IPS-18c (cell line): ENCODE measurements at regions not wholly inside any gene's neighbourhood (a gene's known extent, or its start where the extent isn't known, plus 50 kb on each side); places are given as distances from the start of the nearest gene placed in this dataset.
"Not testable (repeated sequence)": the region's sequence is repeated elsewhere in the genome, so short reads cannot be mapped to it uniquely, and the experiment has no call there.

Experiments used
- H3K4me3 ChIP-seq: 2 replicates; pipeline ENCODE4 v1.7.0; 2013; ENCODE audit warnings: low read depth, mild to moderate bottlenecking, low read length, moderate library complexity; ENCODE audit not compliant: insufficient read depth
- H3K9me3 ChIP-seq: one replicate; pipeline ENCODE4 v1.6.1; 2013; ENCODE audit warnings: mild to moderate bottlenecking, low read length, moderate library complexity; ENCODE audit not compliant: control insufficient read depth, insufficient read depth

DNA sequence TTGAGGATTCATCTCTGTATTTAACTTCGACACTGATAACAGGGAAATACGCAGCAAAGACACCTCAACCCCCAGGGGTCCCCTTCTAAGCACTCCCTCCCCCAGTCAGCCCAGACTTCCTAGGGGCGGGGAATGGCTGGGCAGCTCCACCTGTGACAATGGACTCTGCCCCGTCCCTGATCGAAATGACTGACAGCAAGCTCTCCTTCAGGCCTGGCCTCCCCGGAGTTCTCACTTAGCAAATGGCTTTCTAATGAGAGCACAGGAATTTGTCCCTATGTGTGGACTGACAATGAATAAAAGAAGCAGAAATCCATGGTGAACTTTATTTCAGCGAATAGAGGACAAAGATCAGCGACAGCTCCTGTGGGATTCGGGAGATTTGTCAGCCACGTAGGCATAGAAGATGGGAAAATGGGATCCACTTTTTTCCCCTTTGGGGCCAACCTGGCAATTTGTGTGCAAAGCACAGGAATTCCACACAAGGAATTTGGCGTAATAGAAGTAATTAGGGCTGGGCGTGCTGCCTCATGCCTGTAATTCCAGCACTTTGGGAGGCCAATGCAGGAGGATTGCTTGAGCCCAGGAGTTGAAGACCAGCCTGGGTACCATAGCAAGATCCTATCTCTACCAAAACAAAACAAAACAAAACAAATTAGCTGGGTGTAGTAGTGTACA is 63.8 kb downstream of the TNFAIP2 start:
- H3K4me3 ChIP-seq: no peak overlapping the region
- H3K9me3 ChIP-seq: peaks cover 2% of the 10 kb centered on the region

DNA sequence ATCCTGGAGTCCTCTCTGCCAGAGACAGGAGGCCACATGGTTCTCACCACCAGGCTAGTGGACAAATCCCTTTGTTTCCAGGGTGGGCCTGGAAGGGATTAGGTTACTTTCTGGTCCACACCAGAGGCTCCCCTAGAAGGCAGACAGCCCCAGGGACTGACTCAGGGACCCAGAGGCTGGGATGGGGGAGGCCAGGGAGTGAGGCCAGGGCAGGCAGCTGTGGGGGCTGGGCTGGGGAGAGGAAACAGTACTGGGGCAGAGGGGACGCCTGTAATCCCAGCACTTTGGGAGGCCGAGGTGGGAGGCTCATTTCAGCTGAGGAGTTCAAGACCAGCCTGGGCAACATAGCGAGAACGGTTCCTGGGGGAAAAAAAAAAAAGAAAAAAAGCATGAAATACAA is 64.7 kb downstream of the TNFAIP2 start:
- H3K4me3 ChIP-seq: no peak overlapping the region

DNA sequence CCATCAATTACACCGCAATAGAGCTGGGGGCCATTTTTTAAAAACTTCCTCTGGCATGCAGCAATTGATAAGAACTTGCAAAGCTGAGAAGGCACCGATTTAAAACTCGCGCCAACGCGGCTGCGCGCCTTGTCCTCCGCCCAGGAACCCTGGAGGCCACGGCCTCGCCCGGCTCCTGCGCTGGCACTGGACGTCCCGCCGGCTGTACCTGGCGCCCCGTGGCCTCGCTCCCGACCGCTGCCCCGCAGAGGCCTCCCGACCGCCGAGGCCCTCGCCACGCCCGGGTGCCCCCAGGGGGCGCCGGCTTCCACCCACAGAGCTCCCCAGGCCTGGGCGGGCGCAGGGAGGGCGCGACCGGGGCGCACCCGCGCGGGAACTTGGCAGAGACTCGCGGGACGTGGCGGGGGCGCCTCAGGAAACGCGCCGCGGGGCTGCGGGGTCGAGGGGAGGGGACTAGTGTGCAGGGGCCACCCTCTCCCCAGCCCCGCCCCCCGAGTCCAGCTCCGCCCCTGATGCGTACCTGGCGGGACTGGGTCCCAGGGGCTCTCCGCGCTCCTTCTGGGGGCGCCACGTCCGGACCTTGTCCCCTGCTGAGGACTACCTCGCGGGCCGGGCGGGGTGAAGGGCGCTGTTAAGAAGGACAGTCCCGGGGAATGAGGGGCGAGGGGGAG is 65.7 kb downstream of the TNFAIP2 start:
- Histone ChIP-seq H3K9me3 (peaks cover 2% of the 10 kb centered on the region), H3K4me3 (peak overlapping the region; percentile 67)

More for the DNA sequence above, 64.7 kb downstream of the TNFAIP2 start:
- peaks cover 2% of the 10 kb centered on the region for H3K9me3 ChIP-seq

DNA sequence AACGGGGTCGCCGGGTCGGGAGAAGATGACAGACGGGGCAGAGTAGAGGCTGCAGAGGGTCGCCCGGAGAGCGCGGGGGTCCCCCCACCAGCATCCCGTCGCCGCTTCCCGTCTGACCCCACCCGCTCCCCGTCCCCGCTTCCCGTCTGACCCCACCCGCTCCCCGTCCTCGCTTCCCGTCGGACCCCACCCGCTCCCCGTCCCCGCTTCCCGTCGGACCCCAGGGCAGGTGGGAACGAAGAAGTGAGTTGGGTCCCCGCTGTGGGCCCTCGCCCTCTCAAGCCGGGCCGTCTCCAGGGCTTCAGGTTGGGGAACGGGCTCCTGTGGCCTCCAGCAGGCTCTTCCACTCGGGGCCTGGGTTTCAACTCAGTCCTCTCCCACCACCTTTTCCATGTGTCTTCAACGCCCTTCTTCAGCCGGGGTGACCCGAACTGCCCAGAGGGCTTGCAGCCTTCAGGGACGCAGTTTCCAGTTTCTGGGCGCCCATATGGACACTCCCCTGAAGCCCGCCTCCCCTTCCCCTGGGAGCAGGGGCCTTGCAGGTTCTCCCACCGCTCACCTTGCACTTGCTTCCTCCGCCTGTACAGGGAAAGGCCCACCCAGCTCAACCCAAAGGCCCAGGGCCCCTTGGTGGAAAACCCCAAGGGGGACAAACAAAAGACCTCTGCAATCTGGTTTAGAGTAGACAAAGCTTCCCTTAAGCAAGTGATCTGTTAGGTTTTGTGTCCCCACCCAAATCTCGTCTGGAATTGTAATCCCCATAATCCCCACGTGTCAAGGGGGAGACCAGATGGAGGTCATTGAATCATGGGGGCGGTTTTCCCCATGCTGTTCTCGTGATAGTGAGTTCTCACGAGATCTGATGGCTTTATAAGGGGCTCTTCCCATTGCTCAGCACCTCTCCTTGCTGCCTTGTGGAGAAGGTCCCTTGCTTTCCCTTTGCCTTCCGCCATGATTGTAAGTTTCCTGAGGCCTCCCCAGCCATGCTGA is 66.5 kb downstream of the TNFAIP2 start:
- H3K4me3 ChIP-seq: peak overlapping the region; percentile 67

DNA sequence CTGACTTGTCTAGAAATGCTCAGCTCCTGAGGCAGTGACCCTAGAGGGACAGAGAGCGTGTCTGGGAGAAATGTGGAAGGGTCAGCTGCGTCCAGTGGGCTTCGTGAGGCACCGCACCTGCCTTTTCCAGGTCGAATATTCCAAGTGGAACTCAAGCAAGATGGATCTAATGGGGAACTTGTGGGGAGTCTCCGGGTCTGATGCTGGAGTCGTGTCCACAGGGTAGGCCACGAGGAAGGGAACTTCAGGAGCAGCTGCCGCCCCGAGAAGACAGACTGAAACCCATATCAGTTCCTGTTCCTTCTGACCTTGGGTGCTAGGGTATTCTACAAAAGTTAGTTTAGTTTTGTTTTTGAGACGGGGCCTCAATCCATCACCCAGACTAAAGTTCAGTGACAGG is 67.5 kb downstream of the TNFAIP2 start:
- Histone ChIP-seq H3K9me3 (peaks cover 2% of the 10 kb centered on the region), H3K4me3 (no peak overlapping the region)

More for the DNA sequence above, 66.5 kb downstream of the TNFAIP2 start:
- peaks cover 2% of the 10 kb centered on the region for H3K9me3 ChIP-seq

DNA sequence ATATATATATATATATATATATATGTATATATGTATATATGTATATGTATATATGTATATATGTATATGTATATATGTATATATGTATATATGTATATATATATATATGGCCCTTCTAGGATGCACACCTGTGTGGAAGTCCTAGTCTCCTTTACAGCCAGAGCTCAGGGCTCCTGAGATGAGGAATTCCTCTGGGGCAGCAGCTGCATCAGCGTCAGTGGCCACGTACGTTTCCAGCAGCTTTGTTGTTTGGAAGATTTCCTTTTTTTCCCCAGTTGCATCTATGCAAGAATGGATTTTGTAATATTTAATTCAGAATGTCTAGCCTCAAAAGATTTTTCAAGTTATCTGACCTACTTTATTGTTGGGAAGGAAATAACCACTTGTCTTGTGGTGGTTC is 68.6 kb downstream of the TNFAIP2 start:
- Histone ChIP-seq H3K9me3 (peaks cover 2% of the 10 kb centered on the region), H3K4me3 (no peak overlapping the region)

DNA sequence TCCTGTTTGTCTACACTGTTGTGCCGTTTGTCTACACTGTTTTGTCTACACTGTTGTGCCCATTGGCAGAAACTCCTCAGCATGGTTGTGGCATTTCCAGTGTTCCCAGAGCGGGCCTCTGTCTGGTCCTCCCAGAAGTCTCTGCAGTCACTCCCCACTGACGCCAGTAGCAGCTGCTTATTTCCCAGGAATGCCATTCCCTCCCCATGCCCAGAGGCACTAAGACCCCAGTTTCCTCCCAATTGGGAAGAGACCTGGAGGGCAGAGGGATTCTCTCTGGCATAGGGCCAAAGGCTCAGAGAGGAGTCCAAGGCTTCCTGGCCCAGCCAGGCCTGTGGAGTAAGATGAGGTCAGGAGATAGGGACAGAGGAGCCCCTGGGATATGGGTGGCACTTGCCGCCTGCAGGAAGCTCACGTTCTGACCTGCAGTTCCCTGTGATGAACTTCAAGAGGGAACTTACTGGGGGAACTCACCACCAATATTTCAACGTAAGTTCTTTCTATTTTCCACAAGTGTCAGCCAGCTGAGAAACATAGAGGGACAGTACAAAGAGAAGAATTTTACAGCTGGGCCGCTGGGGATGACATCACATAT is 69.1 kb downstream of the TNFAIP2 start:
- Histone ChIP-seq H3K9me3 (peaks cover 2% of the 10 kb centered on the region), H3K4me3 (no peak overlapping the region)

DNA sequence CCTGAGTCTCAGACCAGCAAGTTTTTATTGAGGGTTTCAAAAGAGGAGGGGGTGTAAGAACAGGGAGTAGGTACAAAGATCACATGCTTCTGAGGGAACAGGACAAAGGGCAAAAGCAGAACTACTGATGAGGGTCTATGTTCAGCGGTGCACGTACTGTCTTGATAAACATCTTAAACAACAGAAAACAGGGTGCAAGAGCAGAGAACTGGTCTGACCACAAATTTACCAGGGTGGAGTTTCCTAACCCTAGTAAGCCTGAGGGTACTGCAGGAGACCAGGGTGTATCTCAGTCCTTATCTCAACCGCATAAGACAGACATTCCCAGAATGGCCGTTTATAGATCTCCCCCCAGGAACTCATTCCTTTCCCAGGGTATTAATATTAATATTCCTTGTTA is 69.6 kb downstream of the TNFAIP2 start:
- not testable (repeated sequence) for H3K4me3 ChIP-seq, H3K9me3 ChIP-seq

DNA sequence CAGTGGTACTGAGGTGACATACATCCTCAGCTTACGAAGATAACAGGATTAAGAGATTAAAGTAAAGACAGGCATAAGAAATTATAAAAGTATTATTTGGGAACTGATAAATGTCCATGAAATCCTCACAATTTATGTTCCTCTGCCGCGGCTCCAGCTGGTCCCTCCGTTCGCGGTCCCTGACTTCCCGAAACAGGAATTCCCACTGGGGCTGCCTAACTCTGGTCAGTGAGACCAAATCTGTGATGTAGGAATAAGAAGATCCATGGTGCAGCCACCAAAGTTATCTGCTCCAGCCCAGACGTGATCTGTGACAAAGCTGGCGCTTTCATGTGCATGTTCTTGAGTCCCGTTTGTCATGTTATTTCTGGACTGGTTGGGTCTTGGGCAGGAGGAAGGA is 70.2 kb downstream of the TNFAIP2 start:
- H3K4me3 ChIP-seq, H3K9me3 ChIP-seq: not testable (repeated sequence)

DNA sequence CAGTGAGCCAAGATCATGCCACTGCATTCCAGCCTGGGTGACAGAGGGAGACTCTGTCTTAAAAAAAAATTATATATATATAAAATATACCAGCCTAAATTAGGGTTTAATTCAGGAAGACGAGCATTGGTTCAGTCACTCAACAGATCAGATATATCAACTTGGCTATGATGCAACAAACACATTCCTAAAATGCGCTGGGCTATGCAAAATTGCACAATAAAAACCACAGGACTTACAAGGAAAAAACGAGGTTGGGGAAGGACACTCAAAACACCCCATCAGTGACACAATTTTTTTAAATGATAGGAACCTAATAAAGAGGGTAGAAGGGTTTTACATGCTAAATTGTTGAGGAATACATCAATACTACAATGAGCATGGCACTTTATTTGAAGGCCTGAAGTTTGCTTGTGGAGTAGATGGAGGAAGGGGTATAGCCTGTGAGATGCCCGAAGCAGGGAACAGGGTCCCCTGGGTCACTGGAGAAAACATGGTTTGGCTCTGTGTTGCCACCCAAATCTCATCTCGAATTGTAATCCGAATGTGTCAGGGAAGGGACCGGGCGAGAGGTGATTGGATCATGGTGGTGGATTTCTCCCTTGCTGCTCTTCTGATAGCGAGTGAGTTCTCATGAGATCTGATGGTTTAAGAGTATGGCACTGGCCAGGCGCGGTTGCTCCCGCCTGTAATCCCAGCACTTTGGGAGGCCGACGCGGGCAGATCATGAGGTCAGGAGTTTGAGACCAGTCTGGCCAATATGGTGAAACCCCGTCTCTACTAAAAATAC is 71.2 kb downstream of the TNFAIP2 start:
- Histone ChIP-seq H3K9me3 (peaks cover 2% of the 10 kb centered on the region), H3K4me3 (no peak overlapping the region)

DNA sequence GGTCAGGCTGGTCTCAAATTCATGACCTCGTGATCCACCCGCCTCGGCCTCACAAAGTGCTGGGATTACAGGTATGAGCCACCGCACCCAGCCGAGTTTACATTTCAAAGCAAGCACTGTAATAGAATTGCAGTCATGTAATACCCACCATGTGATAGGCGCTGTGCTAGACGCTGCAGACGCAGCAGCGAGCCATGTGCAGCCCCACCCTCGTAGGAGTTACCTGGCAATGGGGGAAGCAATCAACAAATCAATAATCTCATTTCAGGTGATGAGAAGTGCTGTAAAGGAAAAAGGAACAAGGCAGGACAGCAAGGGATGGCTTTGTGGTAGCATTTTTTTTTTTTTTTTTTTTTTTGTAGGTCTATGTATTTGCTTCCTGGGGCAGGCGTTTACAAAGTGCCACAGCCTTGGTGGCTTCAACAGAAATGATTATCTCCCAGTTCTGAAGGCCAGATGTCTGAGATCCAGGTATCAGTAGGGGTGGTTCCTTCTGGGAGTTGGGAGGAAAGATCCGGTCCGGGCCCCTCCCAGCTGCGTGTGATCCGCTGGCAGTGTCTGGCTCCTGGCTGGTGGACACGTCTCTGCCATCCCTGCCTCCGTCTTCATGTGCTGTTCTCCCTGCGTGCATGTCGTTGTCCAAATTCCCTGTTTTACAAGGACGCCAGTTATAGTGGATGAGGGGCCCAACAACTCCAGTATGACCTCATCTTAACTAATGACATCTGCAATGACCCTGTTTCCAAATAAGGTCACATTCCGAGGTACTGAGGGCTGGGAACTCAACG is 72.8 kb downstream of the TNFAIP2 start:
- H3K9me3 ChIP-seq: no peaks in the 10 kb centered on the region

DNA sequence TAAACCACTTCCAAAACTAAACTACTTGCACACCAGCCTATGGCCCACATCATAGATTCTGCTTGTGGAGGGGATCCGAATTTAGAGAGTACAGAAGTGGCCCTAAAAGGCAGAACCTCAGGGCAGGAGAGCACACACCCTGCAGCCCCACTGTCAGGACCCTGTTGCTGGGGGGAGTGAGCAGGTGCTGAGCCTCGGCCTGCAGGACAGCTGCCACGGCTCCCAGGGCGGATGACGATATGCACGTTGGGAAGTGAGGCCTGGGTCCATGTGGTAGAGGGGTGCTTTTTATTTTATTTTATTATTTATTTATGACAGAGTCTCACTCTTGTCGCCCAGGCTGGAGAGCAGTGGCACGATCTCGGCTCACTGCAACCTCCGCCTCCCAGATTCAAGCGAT is 73.5 kb downstream of the TNFAIP2 start:
- peaks cover 1% of the 10 kb centered on the region for H3K9me3 ChIP-seq
- no peak overlapping the region for H3K4me3 ChIP-seq

More for the DNA sequence above, 72.8 kb downstream of the TNFAIP2 start:
- H3K4me3 ChIP-seq: no peak overlapping the region

DNA sequence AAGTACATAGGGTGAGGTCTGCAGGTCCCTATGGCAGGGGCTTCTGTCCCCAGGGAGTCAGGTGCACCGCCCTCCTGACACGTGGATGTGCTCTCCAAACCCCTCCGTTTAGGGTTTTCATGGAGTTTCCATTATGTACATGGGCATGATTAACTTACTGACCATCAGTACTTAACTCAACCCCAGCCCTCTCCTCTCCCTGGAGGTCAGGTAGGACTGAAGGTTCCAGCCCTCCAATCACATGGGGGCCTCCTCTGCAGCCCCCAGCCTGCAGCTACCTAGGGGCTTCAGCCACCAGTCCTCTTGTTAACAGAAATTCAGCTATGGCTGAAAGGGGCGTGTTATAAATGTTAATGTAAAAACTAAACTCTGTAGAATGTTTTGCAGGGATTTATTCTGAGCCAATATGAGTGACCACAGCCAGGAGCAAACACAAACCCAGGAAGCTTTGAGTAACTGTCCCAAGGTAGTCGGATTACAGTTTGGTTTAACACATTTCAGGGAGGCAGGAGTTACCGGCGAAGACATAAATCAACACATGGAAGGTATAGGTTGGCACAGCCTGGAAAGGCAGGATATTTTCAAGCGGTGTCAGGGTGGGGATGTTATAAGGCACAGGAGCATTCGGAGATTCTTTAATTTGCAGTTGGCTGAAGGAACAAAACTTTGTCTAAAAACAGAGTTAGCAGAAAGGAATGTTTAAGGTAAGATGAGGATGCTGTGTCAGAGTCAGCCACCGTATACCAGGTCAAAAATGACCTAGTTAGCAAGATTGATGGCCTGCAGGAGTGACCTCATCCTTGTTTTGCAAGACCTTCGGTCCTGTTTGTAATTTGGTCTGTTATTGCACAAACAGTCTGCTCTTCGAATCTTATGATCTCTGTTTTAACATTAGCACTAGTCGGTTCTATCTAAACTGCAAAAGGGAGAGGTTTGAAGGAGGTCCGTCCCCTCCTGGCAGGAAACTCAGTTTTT is 75.2 kb downstream of the TNFAIP2 start:
- Histone ChIP-seq H3K4me3 (no peak overlapping the region), H3K9me3 (peaks cover 4% of the 10 kb centered on the region)

DNA sequence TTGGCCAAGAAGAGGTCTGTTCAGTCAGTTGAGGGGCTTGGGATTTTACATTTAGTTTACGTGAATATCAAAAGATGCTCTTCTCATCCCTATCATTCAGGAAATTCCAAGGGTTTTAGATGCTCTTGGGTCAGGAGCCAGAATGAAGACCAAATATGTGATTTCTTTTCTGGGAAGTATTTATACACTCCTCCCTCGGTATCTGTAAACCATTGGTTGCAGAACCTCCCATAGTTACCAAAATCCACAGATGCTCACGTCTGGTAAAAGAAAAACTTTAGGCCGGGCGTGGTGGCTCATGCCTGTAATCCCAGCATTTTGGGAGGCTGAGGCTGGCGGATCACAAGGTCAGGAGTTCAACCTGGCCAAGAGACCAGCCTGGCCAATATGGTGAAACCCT is 75.9 kb downstream of the TNFAIP2 start:
- peaks cover 9% of the 10 kb centered on the region for H3K9me3 ChIP-seq

DNA sequence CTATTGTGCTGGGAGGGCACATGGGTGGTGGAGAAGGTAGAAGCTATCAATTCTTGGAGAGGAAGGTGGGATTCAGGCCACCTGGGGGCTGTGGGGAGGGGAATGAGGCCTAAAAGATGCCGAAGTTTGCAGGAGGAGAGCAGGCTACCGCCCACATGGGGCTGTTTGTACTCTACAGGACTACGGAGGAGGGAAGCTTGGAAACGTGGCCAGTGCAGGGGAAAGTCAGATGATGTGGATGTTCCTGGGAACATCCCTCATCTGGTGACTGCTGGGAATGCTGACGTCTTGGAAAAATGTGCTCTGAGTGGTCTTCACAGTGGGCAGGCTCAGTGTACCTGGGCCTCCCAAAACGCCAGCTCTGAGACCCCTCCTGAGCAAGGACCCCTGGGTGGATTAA is 78.5 kb downstream of the TNFAIP2 start:
- no peak overlapping the region for H3K4me3 ChIP-seq
- H3K9me3 ChIP-seq: peaks cover 24% of the 10 kb centered on the region

More for the DNA sequence above, 75.9 kb downstream of the TNFAIP2 start:
- H3K4me3 ChIP-seq: no peak overlapping the region
